MM.1S (cell line): ENCODE measurements at regions not wholly inside any gene's neighbourhood (a gene's known extent, or its start where the extent isn't known, plus 50 kb on each side); places are given as distances from the start of the nearest gene placed in this dataset.

ENCODE experiments used
- DNase-seq: peaks from one replicate; pipeline ENCODE4 v3.0.0-alpha.2; 2015
- H2AFZ ChIP-seq: fragments of 300-600 bp; sonication (generic); 2 replicates; pipeline ENCODE4 v1.6.0; 2016; ENCODE audit warnings: antibody characterized with exemption, low read length
- H3F3A ChIP-seq: fragments of 300-600 bp; sonication (generic); 2 replicates; pipeline ENCODE4 v1.6.1; 2016; ENCODE audit warnings: mild to moderate bottlenecking, antibody characterized with exemption, low read length, moderate library complexity, mixed read lengths; ENCODE audit not compliant: insufficient read depth
- H3K27ac ChIP-seq: fragments of 300-600 bp; sonication (generic); 2 replicates; pipeline ENCODE4 v1.5.1; 2016; ENCODE audit warnings: mild to moderate bottlenecking, low read length
- H3K27me3 ChIP-seq: fragments of 300-600 bp; sonication (generic); replicated peaks from 2 replicates; pipeline ENCODE4 v1.6.0; 2016; ENCODE audit warnings: low read length; ENCODE audit not compliant: insufficient read depth
- H3K36me3 ChIP-seq: fragments of 300-600 bp; sonication (generic); replicated peaks from 2 replicates; pipeline ENCODE4 v1.6.1; 2016; ENCODE audit warnings: mild to moderate bottlenecking, low read length, mixed read lengths; ENCODE audit not compliant: insufficient read depth
- H3K4me1 ChIP-seq: fragments of 300-600 bp; sonication (generic); 2 replicates; pipeline ENCODE4 v1.6.1; 2016; ENCODE audit warnings: low read length, mixed read lengths
- H3K4me2 ChIP-seq: fragments of 300-600 bp; sonication (generic); 2 replicates; pipeline ENCODE4 v1.6.0; 2016; ENCODE audit warnings: low read depth, low read length
- H3K4me3 ChIP-seq: fragments of 300-600 bp; sonication (generic); 2 replicates; pipeline ENCODE4 v1.5.1; 2016; ENCODE audit warnings: low read length, mixed read lengths
- H3K79me2 ChIP-seq: fragments of 300-600 bp; sonication (generic); 2 replicates; pipeline ENCODE4 v1.6.1; 2016; ENCODE audit warnings: mixed run types, low read length, mixed read lengths
- H3K9ac ChIP-seq: fragments of 300-600 bp; sonication (generic); 2 replicates; pipeline ENCODE4 v1.6.1; 2016; ENCODE audit warnings: low read length, mixed read lengths
- H3K9me2 ChIP-seq: fragments of 300-600 bp; sonication (generic); replicated peaks from 2 replicates; pipeline ENCODE4 v1.6.1; 2016; ENCODE audit warnings: mild to moderate bottlenecking, low read length, mixed read lengths; ENCODE audit not compliant: insufficient read depth
- H3K9me3 ChIP-seq: fragments of 300-600 bp; sonication (generic); replicated peaks from 2 replicates; pipeline ENCODE4 v1.6.1; 2016; ENCODE audit warnings: mild to moderate bottlenecking, low read length, mixed read lengths; ENCODE audit not compliant: insufficient read depth
- H4K20me1 ChIP-seq: fragments of 300-600 bp; sonication (generic); 2 replicates; pipeline ENCODE4 v1.6.1; 2016; ENCODE audit warnings: mild to moderate bottlenecking, low read length, moderate library complexity, mixed read lengths; ENCODE audit not compliant: insufficient read depth
- EZH2 ChIP-seq: fragments of 300-600 bp; sonication (generic); optimal IDR thresholded peaks from 2 replicates; pipeline ENCODE3; 2017; ENCODE audit warnings: low read depth, mild to moderate bottlenecking, antibody characterized with exemption, low read length, mixed read lengths
- EZH2phosphoT487 ChIP-seq: fragments of 300-600 bp; sonication (generic); IDR thresholded peaks from 2 replicates; pipeline ENCODE4 v1.6.1; 2018; ENCODE audit warnings: antibody characterized with exemption, low read length
- TF ChIP-seq, protein P1 (sequence below): fragments of 300-600 bp; sonication (generic); IDR thresholded peaks from 2 replicates; pipeline ENCODE4 v1.5.1; 2016; ENCODE audit warnings: antibody characterized with exemption, low read length, mixed read lengths

DNA sequence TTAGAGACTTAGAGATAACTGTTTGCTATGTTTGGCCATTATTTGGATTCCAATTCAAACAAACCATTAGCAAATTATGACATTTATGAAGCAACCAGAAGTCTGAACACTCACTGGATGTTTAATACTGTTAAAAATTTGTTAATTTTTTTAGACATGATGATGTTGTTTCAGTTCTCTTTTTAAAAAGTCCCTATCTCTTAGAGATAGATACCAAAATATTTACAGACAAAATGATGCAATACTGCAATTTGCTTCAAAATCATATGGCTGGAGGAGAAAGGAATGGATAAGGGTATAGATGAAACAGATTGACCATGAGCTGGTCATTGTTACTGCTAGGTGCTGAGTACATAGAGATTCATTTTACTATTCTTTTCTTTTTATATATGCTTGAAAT lies 534.6 kb downstream of the BCOR start:
- Histone ChIP-seq H3K27ac (no peak overlapping the region), H4K20me1 (no peaks in the 10 kb centered on the region), H3K9me3 (no peaks in the 10 kb centered on the region), H2AFZ (no peak overlapping the region), H3K79me2 (no peaks in the 10 kb centered on the region), H3K4me1 (no peaks in the 10 kb centered on the region), H3K9me2 (no peaks in the 10 kb centered on the region), H3K36me3 (no peaks in the 10 kb centered on the region), H3F3A (no peaks in the 10 kb centered on the region), H3K9ac (no peak overlapping the region), H3K4me2 (no peak overlapping the region), H3K27me3 (no peaks in the 10 kb centered on the region), H3K4me3 (no peak overlapping the region)
- DNase-seq = no peak
- TF ChIP-seq EZH2phosphoT487 = no peak
- TF ChIP-seq, protein P1, sequence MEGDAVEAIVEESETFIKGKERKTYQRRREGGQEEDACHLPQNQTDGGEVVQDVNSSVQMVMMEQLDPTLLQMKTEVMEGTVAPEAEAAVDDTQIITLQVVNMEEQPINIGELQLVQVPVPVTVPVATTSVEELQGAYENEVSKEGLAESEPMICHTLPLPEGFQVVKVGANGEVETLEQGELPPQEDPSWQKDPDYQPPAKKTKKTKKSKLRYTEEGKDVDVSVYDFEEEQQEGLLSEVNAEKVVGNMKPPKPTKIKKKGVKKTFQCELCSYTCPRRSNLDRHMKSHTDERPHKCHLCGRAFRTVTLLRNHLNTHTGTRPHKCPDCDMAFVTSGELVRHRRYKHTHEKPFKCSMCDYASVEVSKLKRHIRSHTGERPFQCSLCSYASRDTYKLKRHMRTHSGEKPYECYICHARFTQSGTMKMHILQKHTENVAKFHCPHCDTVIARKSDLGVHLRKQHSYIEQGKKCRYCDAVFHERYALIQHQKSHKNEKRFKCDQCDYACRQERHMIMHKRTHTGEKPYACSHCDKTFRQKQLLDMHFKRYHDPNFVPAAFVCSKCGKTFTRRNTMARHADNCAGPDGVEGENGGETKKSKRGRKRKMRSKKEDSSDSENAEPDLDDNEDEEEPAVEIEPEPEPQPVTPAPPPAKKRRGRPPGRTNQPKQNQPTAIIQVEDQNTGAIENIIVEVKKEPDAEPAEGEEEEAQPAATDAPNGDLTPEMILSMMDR = no peak
- TF ChIP-seq EZH2 = no peak

DNA sequence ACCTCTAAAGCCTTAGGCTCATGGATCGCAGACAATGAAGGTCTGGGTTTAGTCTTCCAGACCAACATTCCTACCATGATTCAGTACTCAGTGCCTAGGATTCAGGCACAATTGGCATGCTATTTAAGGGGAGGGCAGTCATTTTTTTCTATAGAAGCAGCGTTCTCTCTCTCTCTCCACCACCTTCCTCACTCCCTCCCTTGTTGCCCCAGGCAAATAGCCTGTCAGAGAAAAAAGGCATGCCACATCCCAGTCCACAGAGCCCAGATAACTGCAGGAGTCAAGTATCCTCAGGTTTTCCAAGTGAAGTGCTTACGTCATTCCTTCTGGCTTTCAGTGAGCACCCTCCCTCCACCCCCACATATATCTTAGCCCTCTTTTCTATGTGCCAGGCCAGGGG lies 533.0 kb downstream of the BCOR start:
- Histone ChIP-seq H3K4me2 (no peak overlapping the region), H3K9me3 (no peaks in the 10 kb centered on the region), H3K79me2 (no peaks in the 10 kb centered on the region), H3K9me2 (no peaks in the 10 kb centered on the region), H3F3A (no peaks in the 10 kb centered on the region), H4K20me1 (no peaks in the 10 kb centered on the region), H3K27ac (no peak overlapping the region), H3K4me3 (no peak overlapping the region), H3K4me1 (no peaks in the 10 kb centered on the region), H3K9ac (no peak overlapping the region), H3K36me3 (no peaks in the 10 kb centered on the region), H3K27me3 (no peaks in the 10 kb centered on the region), H2AFZ (no peak overlapping the region)
- no peak for DNase-seq
- TF ChIP-seq EZH2phosphoT487 (no peak), EZH2 (no peak)
- TF ChIP-seq, protein P1 = no peak

DNA sequence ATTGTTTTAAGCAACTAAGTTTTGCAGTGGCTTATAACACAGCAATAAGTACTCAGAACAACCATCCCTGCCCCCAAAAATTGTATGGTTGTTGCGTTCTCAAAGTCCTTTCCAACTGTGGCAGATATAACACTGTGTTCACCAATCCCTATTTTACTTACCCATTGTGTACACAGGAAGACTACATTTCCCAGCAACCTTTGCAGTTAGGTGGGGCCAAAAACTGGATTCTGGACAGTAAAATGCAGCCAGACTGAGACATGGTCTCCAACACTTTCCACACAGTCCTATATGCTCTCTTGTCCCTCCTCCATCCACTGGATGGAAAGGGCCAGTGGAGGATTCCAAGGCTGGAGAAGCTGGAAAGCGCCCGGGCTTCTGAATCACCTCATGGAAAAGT lies 523.6 kb downstream of the BCOR start:
- no peak for TF ChIP-seq EZH2
- TF ChIP-seq, protein P1 = no peak
- no peak for TF ChIP-seq EZH2phosphoT487
- no peaks in the 10 kb centered on the region for H3F3A ChIP-seq
- no peaks in the 10 kb centered on the region for H3K36me3 ChIP-seq
- no peak overlapping the region for H3K9ac ChIP-seq
- no peaks in the 10 kb centered on the region for H3K79me2 ChIP-seq
- H3K4me1 ChIP-seq = no peaks in the 10 kb centered on the region
- no peak overlapping the region for H3K4me2 ChIP-seq
- H4K20me1 ChIP-seq = no peaks in the 10 kb centered on the region
- H2AFZ ChIP-seq = no peak overlapping the region
- DNase-seq = no peak
- no peaks in the 10 kb centered on the region for H3K9me3 ChIP-seq
- no peak overlapping the region for H3K4me3 ChIP-seq
- H3K27me3 ChIP-seq = no peaks in the 10 kb centered on the region
- no peaks in the 10 kb centered on the region for H3K9me2 ChIP-seq
- no peak overlapping the region for H3K27ac ChIP-seq
